Motor neuron (in vitro differentiated cells): ENCODE measurements at regions not wholly inside any gene's neighbourhood (a gene's known extent, or its start where the extent isn't known, plus 50 kb on each side); places are given as distances from the start of the nearest gene placed in this dataset.

ENCODE experiments used
- ATAC-seq, 8 experiments: fragments of 200-7000 bp; cut with Tn5 transposase; replicated peaks in 6 of 8; 2 replicates each; pipeline ENCODE4 v1.8.0; 2021; ENCODE audit warnings: mild to moderate bottlenecking in 8 of 8, moderate library complexity in 8 of 8
- H3K27ac ChIP-seq, 2 donors: fragments of 250-450 bp; sonication (Bioruptor Pico); 2 replicates each; pipeline ENCODE4 v1.9.0; 2021; ENCODE audit warnings: antibody characterized with exemption in 2 of 2, mild to moderate bottlenecking in 2 of 2, moderate library complexity in 1 of 2
- H3K4me1 ChIP-seq, 2 donors: fragments of 250-450 bp; sonication (Bioruptor Pico); replicated peaks in 1 of 2; 2 replicates each; pipeline ENCODE4 v1.6.1; 2021; ENCODE audit warnings: antibody characterized with exemption in 2 of 2, mild to moderate bottlenecking in 2 of 2, moderate library complexity in 1 of 2
- H3K4me3 ChIP-seq, 5 donors: fragments of 250-450 bp; sonication (Bioruptor Pico); 2 replicates each; pipeline ENCODE4 v1.9.0; 2021; ENCODE audit warnings: antibody characterized with exemption in 5 of 5, mild to moderate bottlenecking in 5 of 5, moderate library complexity in 4 of 5
- WGBS, 10 experiments: fragments of 450-650 bp; shearing (Covaris generic); methylation state at CpG; one replicate each; pipeline ENCODE4 v1.0.0; 2022; 5-methylcytosine and 5-hydroxymethylcytosine counted together
- in situ Hi-C, 9 experiments: fragments of 400-800 bp; cut with MboI; loops; one replicate each; pipeline ENCODE4 v1.15.0; 2021; ENCODE audit warnings: low sequenced_read_pairs in 9 of 9, low pct_unique_long_range_greater_than_20kb in 2 of 9; ENCODE audit not compliant: unreplicated experiment in 9 of 9

- Histone ChIP-seq H3K27ac (no peak overlapping the region), H3K4me1 (peaks cover 5 to 10% of the 10 kb centered on the region in 2 donors), H3K4me3 (no peak overlapping the region)
- 3 to 87% (median 48%) methylated on average over 2 to 4 of the region's 4 CpGs; no CpG with 5 or more reads in 1 of the 10 experiments for WGBS, 10 experiments
- peak in 6 of 8 experiments; percentile 59 to 90 (median 78) for ATAC-seq
- in situ Hi-C loops, result loop anchor here in 1 of 9 experiments (25.0 kb wide), 1 partner anchor 494 kb away; no protein-coding TSS in a partner anchor
Observed at GRCh38 chr12:107992870-107993451, 136.1 kb upstream of the WSCD2 start.

- ATAC-seq, result no peak
- WGBS, 10 experiments, result 40 to 93% (median 76%) methylated on average over 2 to 4 of the region's 4 CpGs
- Histone ChIP-seq H3K4me1 (no peaks in the 10 kb centered on the region), H3K4me3 (no peak overlapping the region), H3K27ac (no peak overlapping the region)
- in situ Hi-C loops, result loop anchor here in 1 of 9 experiments (25.0 kb wide), 1 partner anchor 488 kb away; no protein-coding TSS in a partner anchor
Observed at GRCh38 chr12:107998863-107999262, 130.2 kb upstream of the WSCD2 start.

GRCh38 chr12:108000111-108000510, 129.0 kb upstream of the WSCD2 start:
- no peak overlapping the region for H3K27ac ChIP-seq
- in situ Hi-C loops, result no loop called here
- H3K4me3 ChIP-seq, result no peak overlapping the region
- H3K4me1 ChIP-seq, result no peaks in the 10 kb centered on the region
- 0 to 100% (median 39%) methylated on average over 1 of the region's 2 CpGs; no CpG with 5 or more reads in 4 of the 10 experiments for WGBS, 10 experiments
- no peak for ATAC-seq

- H3K4me1 ChIP-seq, result peaks cover 0 to 4% of the 10 kb centered on the region in 2 donors
- 17 to 43% (median 40%) methylated on average over 1 of the region's 1 CpG; no CpG with 5 or more reads in 7 of the 10 experiments for WGBS, 10 experiments
- H3K27ac ChIP-seq, result no peak overlapping the region
- H3K4me3 ChIP-seq, result no peak overlapping the region
- in situ Hi-C loops, result no loop called here
- ATAC-seq, result peak in 3 of 8 experiments; percentile 18 to 76 (median 39)
Observed at GRCh38 chr12:108004319-108004718, 124.8 kb upstream of the WSCD2 start.

- WGBS, 10 experiments, result 50 to 60% (median 51%) methylated on average over 1 to 2 of the region's 2 CpGs; no CpG with 5 or more reads in 7 of the 10 experiments
- Histone ChIP-seq H3K4me1 (peaks cover 1 to 4% of the 10 kb centered on the region in 2 donors), H3K27ac (no peak overlapping the region), H3K4me3 (no peak overlapping the region)
- no peak for ATAC-seq
- in situ Hi-C loops, result no loop called here
Observed at GRCh38 chr12:108008163-108008905, 120.8 kb upstream of the WSCD2 start.

GRCh38 chr12:108009442-108010070, 119.5 kb upstream of the WSCD2 start:
- in situ Hi-C loops, result no loop called here
- 13 to 37% (median 21%) methylated on average over 1 to 4 of the region's 4 CpGs; no CpG with 5 or more reads in 2 of the 10 experiments for WGBS, 10 experiments
- H3K27ac ChIP-seq, result no peak overlapping the region

GRCh38 chr12:108016022-108016564, 113.0 kb upstream of the WSCD2 start:
- no peak overlapping the region for H3K4me3 ChIP-seq
- H3K4me1 ChIP-seq, result peaks cover 7 to 13% of the 10 kb centered on the region in 2 donors
- 32 to 100% (median 61%) methylated on average over 1 to 4 of the region's 4 CpGs; no CpG with 5 or more reads in 1 of the 10 experiments for WGBS, 10 experiments
- H3K27ac ChIP-seq, result no peak overlapping the region
- ATAC-seq, result peak in 3 of 8 experiments; percentile 65 to 94 (median 84)
- in situ Hi-C loops, result no loop called here

More at GRCh38 chr12:108009442-108010070, 119.5 kb upstream of the WSCD2 start:
- ATAC-seq, result no peak
- H3K4me3 ChIP-seq, result no peak overlapping the region
- peaks cover 4% of the 10 kb centered on the region in 2 donors for H3K4me1 ChIP-seq

GRCh38 chr12:108017472-108018057, 111.5 kb upstream of the WSCD2 start:
- ATAC-seq, result peak in 2 of 8 experiments; percentile 51 to 76
- in situ Hi-C loops, result no loop called here
- Histone ChIP-seq H3K4me1 (peaks cover 7 to 13% of the 10 kb centered on the region in 2 donors), H3K27ac (no peak overlapping the region), H3K4me3 (no peak overlapping the region)
- 7 to 80% (median 48%) methylated on average over 1 to 3 of the region's 3 CpGs; no CpG with 5 or more reads in 4 of the 10 experiments for WGBS, 10 experiments

- no peak for ATAC-seq
- in situ Hi-C loops, result no loop called here
- no peak overlapping the region for H3K27ac ChIP-seq
- peaks cover 7 to 9% of the 10 kb centered on the region in 2 donors for H3K4me1 ChIP-seq
- no peak overlapping the region for H3K4me3 ChIP-seq
- 0 to 100% (median 42%) methylated on average over 1 of the region's 2 CpGs; no CpG with 5 or more reads in 4 of the 10 experiments for WGBS, 10 experiments
Observed at GRCh38 chr12:108019862-108020261, 109.2 kb upstream of the WSCD2 start.

GRCh38 chr12:108021141-108021540, 107.9 kb upstream of the WSCD2 start:
- ATAC-seq, result no peak
- 43 to 71% methylated on average over 1 of the region's 1 CpG; no CpG with 5 or more reads in 8 of the 10 experiments for WGBS, 10 experiments
- Histone ChIP-seq H3K4me3 (no peak overlapping the region), H3K27ac (no peak overlapping the region), H3K4me1 (peaks cover 2 to 3% of the 10 kb centered on the region in 2 donors)
- in situ Hi-C loops, result no loop called here

- 4 to 100% (median 61%) methylated on average over 1 to 2 of the region's 2 CpGs for WGBS, 10 experiments
- H3K4me1 ChIP-seq, result no peaks in the 10 kb centered on the region
- ATAC-seq, result no peak
- in situ Hi-C loops, result no loop called here
- no peak overlapping the region for H3K27ac ChIP-seq
- no peak overlapping the region for H3K4me3 ChIP-seq
Observed at GRCh38 chr12:108021949-108022522, 107.1 kb upstream of the WSCD2 start.
